GM19467 (cell line): ENCODE measurements at regions not wholly inside any gene's neighbourhood (a gene's known extent, or its start where the extent isn't known, plus 50 kb on each side); places are given as distances from the start of the nearest gene placed in this dataset.
"Not testable (repeated sequence)": the region's sequence is repeated elsewhere in the genome, so short reads cannot be mapped to it uniquely, and the experiment has no call there.

ENCODE experiments used
- ATAC-seq: cut with Tn5 transposase; IDR thresholded peaks from one replicate; pipeline ENCODE4 v1.9.1; 2021; ENCODE audit warnings: mild to moderate bottlenecking, moderate library complexity; ENCODE audit not compliant: unreplicated experiment

- ATAC-seq: no peak
Measured at GRCh38 chr2:228446734-228447133, 265.2 kb upstream of the SPHKAP start.

- no peak for ATAC-seq
Measured at GRCh38 chr2:228444161-228444560, 262.7 kb upstream of the SPHKAP start.

- ATAC-seq: no peak
Measured at GRCh38 chr2:228433721-228434120, 252.2 kb upstream of the SPHKAP start.

- no peak for ATAC-seq
Measured at GRCh38 chr2:228432116-228432515, 250.6 kb upstream of the SPHKAP start.

GRCh38 chr2:228430986-228431385 is 249.5 kb upstream of the SPHKAP start:
- ATAC-seq: no peak

GRCh38 chr2:228426502-228427216 is 245.2 kb upstream of the SPHKAP start:
- ATAC-seq: no peak

GRCh38 chr2:228425411-228426060 is 244.0 kb upstream of the SPHKAP start:
- ATAC-seq: not testable (repeated sequence)

GRCh38 chr2:228417956-228418355 is 236.5 kb upstream of the SPHKAP start:
- ATAC-seq: no peak

GRCh38 chr2:228417526-228417925 is 236.0 kb upstream of the SPHKAP start:
- no peak for ATAC-seq

GRCh38 chr2:228410061-228410460 is 228.6 kb upstream of the SPHKAP start:
- no peak for ATAC-seq

- ATAC-seq: no peak
Measured at GRCh38 chr2:228409493-228409892, 228.0 kb upstream of the SPHKAP start.

- no peak for ATAC-seq
Measured at GRCh38 chr2:228408529-228409227, 227.2 kb upstream of the SPHKAP start.

- no peak for ATAC-seq
Measured at GRCh38 chr2:228407821-228408220, 226.3 kb upstream of the SPHKAP start.

- ATAC-seq: no peak
Measured at GRCh38 chr2:228401065-228401912, 219.8 kb upstream of the SPHKAP start.

GRCh38 chr2:228387776-228388175 is 206.3 kb upstream of the SPHKAP start:
- no peak for ATAC-seq

- no peak for ATAC-seq
Measured at GRCh38 chr2:228378696-228379425, 197.4 kb upstream of the SPHKAP start.

- ATAC-seq: no peak
Measured at GRCh38 chr2:228378233-228378632, 196.7 kb upstream of the SPHKAP start.

GRCh38 chr2:228377533-228377932 is 196.0 kb upstream of the SPHKAP start:
- ATAC-seq: no peak

- ATAC-seq: no peak
Measured at GRCh38 chr2:228374741-228375140, 193.3 kb upstream of the SPHKAP start.

GRCh38 chr2:228373191-228373590 is 191.7 kb upstream of the SPHKAP start:
- no peak for ATAC-seq
